ENCODE measurements at regions not wholly inside any gene's neighbourhood (a gene's known extent, or its start where the extent isn't known, plus 50 kb on each side); places are given as distances from the start of the nearest gene placed in this dataset.

DNA sequence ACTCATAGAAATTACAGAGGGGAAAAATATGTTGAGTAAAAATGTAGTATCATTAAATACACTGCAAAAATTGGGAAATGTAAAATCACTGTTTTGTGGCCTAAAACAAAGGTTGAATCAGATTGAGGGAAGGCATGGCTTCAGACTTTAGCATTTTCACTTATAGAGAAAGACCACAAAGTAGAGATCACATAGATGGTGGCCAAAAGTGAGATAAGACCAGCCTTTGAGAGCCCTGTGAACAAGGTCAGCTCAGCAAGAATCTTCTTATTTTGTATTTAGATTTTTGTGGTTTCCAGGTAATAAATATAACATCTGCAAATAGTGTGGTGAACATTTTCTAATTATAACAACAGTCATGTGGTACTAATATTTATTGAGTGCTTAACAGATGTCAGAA is 544.8 kb upstream of the DPPA4 start:
- DNase-seq (ENCODE audit: insufficient read length): no peak
- FAIRE-seq: no peak
- no peak for TF ChIP-seq POLR2A (IDR thresholded peaks at IDR 0.05; ENCODE audit: low read depth, low read length)

GRCh38 chr3:109887293-109887692 is 549.9 kb upstream of the DPPA4 start:
- DNase-seq (ENCODE audit: insufficient read length) (no peak), FAIRE-seq (no peak)
- TF ChIP-seq POLR2AphosphoS5 (IDR thresholded peaks at IDR 0.05; ENCODE audit: low read depth, low read length) (no peak), POLR2A (IDR thresholded peaks at IDR 0.05; ENCODE audit: low read depth, low read length) (no peak), TAF1 (IDR thresholded peaks at IDR 0.05; ENCODE audit: borderline replicate concordance, low read depth, low read length) (no peak)

GRCh38 chr3:109888026-109888425 is 550.7 kb upstream of the DPPA4 start:
- DNase-seq (ENCODE audit: insufficient read length): no peak
- no peak for TF ChIP-seq POLR2A (IDR thresholded peaks at IDR 0.05; ENCODE audit: low read depth, low read length)
- TF ChIP-seq TAF1 (IDR thresholded peaks at IDR 0.05; ENCODE audit: borderline replicate concordance, low read depth, low read length): no peak
- no peak for TF ChIP-seq POLR2AphosphoS5 (IDR thresholded peaks at IDR 0.05; ENCODE audit: low read depth, low read length)
- no peak for FAIRE-seq

- FAIRE-seq (no peak), DNase-seq (ENCODE audit: insufficient read length) (no peak)
- TF ChIP-seq POLR2AphosphoS5 (IDR thresholded peaks at IDR 0.05; ENCODE audit: low read depth, low read length): no peak
- TF ChIP-seq TAF1 (IDR thresholded peaks at IDR 0.05; ENCODE audit: borderline replicate concordance, low read depth, low read length): no peak
- no peak for TF ChIP-seq POLR2A (IDR thresholded peaks at IDR 0.05; ENCODE audit: low read depth, low read length)
These were observed 560.4 kb upstream of the DPPA4 start for GRCh38 chr3:109897734-109898133.

DNA sequence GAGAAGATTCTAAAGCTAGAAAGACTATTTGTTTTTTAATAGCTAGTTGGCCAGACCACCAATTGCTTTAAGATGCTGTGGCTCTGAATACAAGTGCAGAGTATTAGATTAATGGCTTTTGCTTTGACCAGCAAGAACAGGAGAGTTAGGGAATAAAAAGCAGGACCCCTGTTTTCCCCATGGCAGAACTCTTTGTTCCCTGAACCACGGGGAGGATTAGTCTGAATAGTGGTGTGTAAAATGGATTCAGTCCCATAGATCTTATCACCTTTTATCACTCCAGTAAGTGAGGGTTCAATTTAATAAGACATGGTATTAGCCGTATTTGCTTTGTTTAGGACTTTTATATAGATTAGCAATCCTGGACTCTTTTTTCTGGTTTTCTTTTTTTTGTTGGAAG is 562.6 kb upstream of the DPPA4 start:
- TF ChIP-seq POLR2A (IDR thresholded peaks at IDR 0.05; ENCODE audit: low read depth, low read length) (no peak), POLR2AphosphoS5 (IDR thresholded peaks at IDR 0.05; ENCODE audit: low read depth, low read length) (no peak), TAF1 (IDR thresholded peaks at IDR 0.05; ENCODE audit: borderline replicate concordance, low read depth, low read length) (no peak)
- DNase-seq (ENCODE audit: insufficient read length) (no peak), FAIRE-seq (no peak)

DNA sequence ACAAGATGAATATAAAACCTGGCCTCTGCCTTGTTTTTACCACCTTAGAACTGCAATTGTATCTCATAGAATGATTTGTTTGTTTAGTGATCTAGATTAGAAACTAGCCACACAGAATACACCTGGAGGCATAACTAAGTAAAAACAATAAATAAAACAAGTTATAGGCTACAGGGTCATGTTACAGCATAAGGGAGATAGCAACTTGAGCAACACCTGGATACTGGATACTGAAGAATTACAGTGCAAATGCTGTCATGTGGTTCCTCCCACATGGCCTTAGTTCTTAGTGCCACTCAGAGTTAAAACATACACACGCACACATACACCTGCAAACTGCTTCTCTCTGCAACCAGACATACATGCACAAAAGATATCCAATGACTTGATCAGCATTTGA is 563.4 kb upstream of the DPPA4 start:
- DNase-seq (ENCODE audit: insufficient read length): no peak
- no peak for TF ChIP-seq TAF1 (IDR thresholded peaks at IDR 0.05; ENCODE audit: borderline replicate concordance, low read depth, low read length)
- no peak for TF ChIP-seq POLR2A (IDR thresholded peaks at IDR 0.05; ENCODE audit: low read depth, low read length)
- TF ChIP-seq POLR2AphosphoS5 (IDR thresholded peaks at IDR 0.05; ENCODE audit: low read depth, low read length): no peak
- no peak for FAIRE-seq

- no peak for DNase-seq (ENCODE audit: insufficient read length)
- TF ChIP-seq POLR2A (IDR thresholded peaks at IDR 0.05; ENCODE audit: low read depth, low read length) (no peak), POLR2AphosphoS5 (IDR thresholded peaks at IDR 0.05; ENCODE audit: low read depth, low read length) (no peak), TAF1 (IDR thresholded peaks at IDR 0.05; ENCODE audit: borderline replicate concordance, low read depth, low read length) (no peak)
- no peak for FAIRE-seq
These were observed 565.2 kb upstream of the DPPA4 start for GRCh38 chr3:109902549-109902948.

- DNase-seq (ENCODE audit: insufficient read length) (no peak), FAIRE-seq (no peak)
- no peak for TF ChIP-seq TAF1 (IDR thresholded peaks at IDR 0.05; ENCODE audit: borderline replicate concordance, low read depth, low read length)
- no peak for TF ChIP-seq POLR2AphosphoS5 (IDR thresholded peaks at IDR 0.05; ENCODE audit: low read depth, low read length)
- no peak for TF ChIP-seq POLR2A (IDR thresholded peaks at IDR 0.05; ENCODE audit: low read depth, low read length)
These were observed 565.8 kb upstream of the DPPA4 start for GRCh38 chr3:109903100-109903499.

GRCh38 chr3:109910772-109911171 is 573.4 kb upstream of the DPPA4 start:
- no peak for FAIRE-seq
- no peak for TF ChIP-seq TAF1 (IDR thresholded peaks at IDR 0.05; ENCODE audit: borderline replicate concordance, low read depth, low read length)
- TF ChIP-seq POLR2AphosphoS5 (IDR thresholded peaks at IDR 0.05; ENCODE audit: low read depth, low read length): no peak
- no peak for TF ChIP-seq POLR2A (IDR thresholded peaks at IDR 0.05; ENCODE audit: low read depth, low read length)
- no peak for DNase-seq (ENCODE audit: insufficient read length)

DNA sequence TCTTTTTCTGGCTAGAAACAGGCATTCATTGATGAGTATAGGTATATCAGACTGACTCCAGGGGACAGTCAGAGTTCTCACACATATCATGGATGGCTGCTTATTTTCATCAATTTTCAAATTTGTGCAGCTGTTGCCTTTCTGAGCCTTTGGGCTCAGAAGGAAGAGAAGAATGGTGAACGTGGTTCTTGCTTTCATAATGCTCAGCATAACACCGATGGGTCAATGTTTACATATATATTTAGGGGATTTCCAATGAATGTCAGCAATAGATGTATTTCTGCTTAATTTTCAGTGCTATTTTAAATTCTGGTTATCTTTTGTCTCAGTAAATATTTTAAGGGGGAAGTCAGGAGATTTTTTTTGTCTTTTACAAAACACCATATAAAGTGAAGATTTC is 581.4 kb upstream of the DPPA4 start:
- no peak for TF ChIP-seq POLR2AphosphoS5 (IDR thresholded peaks at IDR 0.05; ENCODE audit: low read depth, low read length)
- TF ChIP-seq TAF1 (IDR thresholded peaks at IDR 0.05; ENCODE audit: borderline replicate concordance, low read depth, low read length): no peak
- FAIRE-seq (no peak), DNase-seq (ENCODE audit: insufficient read length) (no peak)

DNA sequence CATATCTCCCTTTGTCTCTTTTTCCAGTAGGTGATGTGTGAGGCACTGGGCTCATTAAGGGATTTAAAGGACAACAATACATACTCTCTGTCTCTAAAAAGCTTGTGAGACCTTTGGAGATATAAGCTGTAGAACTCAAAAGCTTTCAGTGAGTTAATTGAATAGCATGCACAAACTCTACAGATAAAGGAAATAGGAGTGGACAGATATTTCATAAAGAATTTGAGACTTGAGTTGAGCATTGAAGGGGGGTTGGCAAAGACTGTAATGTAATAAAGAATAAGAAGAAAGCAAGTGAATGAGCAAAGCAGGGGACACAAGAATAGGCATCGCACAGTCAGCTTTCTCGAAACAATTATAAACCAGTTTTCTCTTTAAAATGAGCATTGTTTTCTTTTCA is 583.4 kb upstream of the DPPA4 start:
- DNase-seq (ENCODE audit: insufficient read length): no peak
- no peak for FAIRE-seq
- TF ChIP-seq TAF1 (IDR thresholded peaks at IDR 0.05; ENCODE audit: borderline replicate concordance, low read depth, low read length): no peak
- TF ChIP-seq POLR2A (IDR thresholded peaks at IDR 0.05; ENCODE audit: low read depth, low read length): no peak
- TF ChIP-seq POLR2AphosphoS5 (IDR thresholded peaks at IDR 0.05; ENCODE audit: low read depth, low read length): no peak

DNA sequence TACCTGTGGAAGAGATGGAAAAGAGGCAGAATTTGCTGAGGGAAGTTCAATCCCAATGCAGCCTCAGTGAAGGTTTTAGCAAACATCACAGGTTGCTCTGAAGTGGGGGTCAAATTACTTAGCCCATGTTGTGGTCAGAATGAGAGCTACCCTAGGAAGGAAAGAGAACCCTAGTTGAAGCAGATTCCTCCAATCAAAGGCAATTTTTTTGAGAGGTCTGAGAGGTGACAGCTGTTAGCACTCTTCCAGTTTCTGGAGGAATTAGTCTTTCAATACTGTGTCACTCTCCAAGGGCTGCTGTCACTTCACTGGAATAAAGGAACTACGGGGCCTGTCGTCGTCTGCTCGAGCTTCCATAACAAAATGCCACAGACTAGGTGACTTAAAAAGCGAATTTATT is 584.2 kb upstream of the DPPA4 start:
- FAIRE-seq (no peak), DNase-seq (ENCODE audit: insufficient read length) (no peak)
- no peak for TF ChIP-seq POLR2A (IDR thresholded peaks at IDR 0.05; ENCODE audit: low read depth, low read length)
- no peak for TF ChIP-seq POLR2AphosphoS5 (IDR thresholded peaks at IDR 0.05; ENCODE audit: low read depth, low read length)
- no peak for TF ChIP-seq TAF1 (IDR thresholded peaks at IDR 0.05; ENCODE audit: borderline replicate concordance, low read depth, low read length)

DNA sequence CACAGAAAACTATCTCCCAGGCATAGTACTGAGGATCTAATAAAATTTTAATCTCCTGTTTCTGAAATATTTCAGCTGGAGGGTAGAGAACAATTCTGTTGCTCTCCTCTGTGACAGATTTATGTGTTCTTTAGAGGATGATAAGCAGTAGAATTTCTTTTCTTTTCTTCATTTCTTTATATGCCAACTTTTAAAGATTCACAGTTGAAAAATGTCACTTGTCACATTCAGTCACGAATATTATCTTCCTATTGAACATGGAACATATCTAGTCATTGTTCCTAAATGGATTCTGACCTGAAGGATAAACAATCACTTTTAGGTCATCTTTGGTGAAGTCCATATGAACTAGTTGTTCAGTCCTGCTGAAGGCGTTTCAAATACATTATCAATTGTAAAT is 585.5 kb upstream of the DPPA4 start:
- no peak for FAIRE-seq
- TF ChIP-seq POLR2A (IDR thresholded peaks at IDR 0.05; ENCODE audit: low read depth, low read length): no peak
- TF ChIP-seq TAF1 (IDR thresholded peaks at IDR 0.05; ENCODE audit: borderline replicate concordance, low read depth, low read length): no peak
- no peak for TF ChIP-seq POLR2AphosphoS5 (IDR thresholded peaks at IDR 0.05; ENCODE audit: low read depth, low read length)
- DNase-seq (ENCODE audit: insufficient read length): no peak

All from GM12892 (cell line).